Adrenal gland (tissue), 9 donors: ENCODE measurements at regions not wholly inside any gene's neighbourhood (a gene's known extent, or its start where the extent isn't known, plus 50 kb on each side); places are given as distances from the start of the nearest gene placed in this dataset.

ENCODE experiments used
- DNase-seq, 7 donors: peaks; one replicate each; pipeline ENCODE4 v3.0.0-alpha.2; 2019 to 2020
- H3K27ac ChIP-seq, 5 donors: fragments of 200-600 bp; sonication (generic) in 4 of 5; 1 replicate in 3 of 5; 2 replicates in 2 of 5; pipeline versions ENCODE4 v1.5.1 to v1.8.0; 2016 to 2020; ENCODE audit warnings: mild to moderate bottlenecking in 1 of 5
- H3K27me3 ChIP-seq: fragments of 200-600 bp; 2 replicates; pipeline ENCODE4 v1.8.0; 2021
- H3K36me3 ChIP-seq, 2 donors: fragments of 200-600 bp; replicated peaks in 1 of 2; 1 replicate in 1 of 2; 2 replicates in 1 of 2; pipeline versions ENCODE4 v1.5.1 to v1.8.0; 2018 to 2022
- H3K4me1 ChIP-seq, 2 donors: fragments of 200-600 bp; replicated peaks in 1 of 2; 1 replicate in 1 of 2; 2 replicates in 1 of 2; pipeline versions ENCODE4 v1.5.1 to v1.8.0; 2018 to 2021
- H3K4me3 ChIP-seq, 4 donors: fragments of 200-600 bp; sonication (generic) in 3 of 4; one replicate each; pipeline ENCODE4 v1.5.1; 2016 to 2018
- H3K9me3 ChIP-seq, 3 donors: fragments of 200-600 bp; sonication (generic) in 1 of 3; replicated peaks in 1 of 3; 1 replicate in 2 of 3; 2 replicates in 1 of 3; pipeline versions ENCODE4 v1.5.1 to v1.8.0; 2016 to 2021
- POLR2A ChIP-seq, 2 donors: fragments of 450-650 bp; IDR thresholded peaks; one replicate each; pipeline ENCODE4 v1.6.1; 2017; ENCODE audit warnings: antibody characterized with exemption in 2 of 2, mild to moderate bottlenecking in 2 of 2, moderate library complexity in 1 of 2
- WGBS, 4 donors: extraction: QIAGEN DNeasy Blood & Tissue Kit in 2 of 4; methylation state at CpG; one replicate each; pipeline versions ENCODE4 v1.1.5 to v1.1.7; 2013 to 2017; 5-methylcytosine and 5-hydroxymethylcytosine counted together
- intact Hi-C, 2 donors: fragments of 100-400 bp; cut with DNase I; formaldehyde crosslinking; loops; one replicate each; pipeline versions ENCODE4 v1.14.1 to v1.15.0; 2022 to 2023
- TF ChIP-seq, protein P1 (sequence below), 6 experiments: fragments of 450-650 bp in 4 of 6; fragments of 200-600 bp in 2 of 6; sonication (generic) in 1 of 6; IDR thresholded peaks; 1 replicate in 5 of 6; 2 replicates in 1 of 6; pipeline versions ENCODE4 v1.5.1 to v1.8.0; 2016 to 2021; ENCODE audit warnings: antibody characterized with exemption in 6 of 6, mild to moderate bottlenecking in 2 of 6, moderate library complexity in 1 of 6
- donor health status: healthy with polysubstance abuse.
- donor health status: Bipolar disorder and iron deficiency.
- donor health status: DM: yes; HTN: yes; CAD: no.
- donor health status: DM: no; HTN: no; CAD: no.
- donor health status: DM: no; HTN: no; CAD: no.

DNA sequence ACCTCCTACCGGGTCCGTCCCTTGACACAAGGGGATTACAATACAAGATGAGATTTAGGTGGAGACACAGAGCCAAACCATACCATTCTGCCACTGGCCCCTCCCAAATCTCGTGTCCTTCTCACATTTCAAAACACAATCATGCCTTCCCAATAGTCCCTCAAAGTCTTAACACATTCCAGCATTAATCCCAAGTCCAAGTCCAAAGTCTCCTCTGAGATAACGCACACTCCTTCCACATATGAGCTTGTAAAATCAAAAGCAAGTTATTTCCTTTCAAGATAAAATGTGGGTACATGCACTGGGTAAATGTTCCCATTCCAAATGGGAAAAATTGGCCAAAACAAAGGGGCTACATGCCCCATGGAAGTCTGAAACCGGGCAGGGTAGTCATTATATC lies 463.9 kb upstream of the CDH9 start:
- no peaks in the 10 kb centered on the region for H3K36me3 ChIP-seq
- DNase-seq, result no peak
- H3K9me3 ChIP-seq, result no peaks in the 10 kb centered on the region
- 73 to 82% (median 78%) methylated on average over 5 of the region's 5 CpGs for WGBS, 4 donors
- no peak for TF ChIP-seq POLR2A (IDR thresholded peaks at IDR 0.05)
- TF ChIP-seq, protein P1, sequence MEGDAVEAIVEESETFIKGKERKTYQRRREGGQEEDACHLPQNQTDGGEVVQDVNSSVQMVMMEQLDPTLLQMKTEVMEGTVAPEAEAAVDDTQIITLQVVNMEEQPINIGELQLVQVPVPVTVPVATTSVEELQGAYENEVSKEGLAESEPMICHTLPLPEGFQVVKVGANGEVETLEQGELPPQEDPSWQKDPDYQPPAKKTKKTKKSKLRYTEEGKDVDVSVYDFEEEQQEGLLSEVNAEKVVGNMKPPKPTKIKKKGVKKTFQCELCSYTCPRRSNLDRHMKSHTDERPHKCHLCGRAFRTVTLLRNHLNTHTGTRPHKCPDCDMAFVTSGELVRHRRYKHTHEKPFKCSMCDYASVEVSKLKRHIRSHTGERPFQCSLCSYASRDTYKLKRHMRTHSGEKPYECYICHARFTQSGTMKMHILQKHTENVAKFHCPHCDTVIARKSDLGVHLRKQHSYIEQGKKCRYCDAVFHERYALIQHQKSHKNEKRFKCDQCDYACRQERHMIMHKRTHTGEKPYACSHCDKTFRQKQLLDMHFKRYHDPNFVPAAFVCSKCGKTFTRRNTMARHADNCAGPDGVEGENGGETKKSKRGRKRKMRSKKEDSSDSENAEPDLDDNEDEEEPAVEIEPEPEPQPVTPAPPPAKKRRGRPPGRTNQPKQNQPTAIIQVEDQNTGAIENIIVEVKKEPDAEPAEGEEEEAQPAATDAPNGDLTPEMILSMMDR (IDR thresholded peaks at IDR 0.05), result no peak
- H3K27ac ChIP-seq, result no peak overlapping the region
- no peaks in the 10 kb centered on the region for H3K4me1 ChIP-seq
- intact Hi-C loops, result no loop called here
- H3K4me3 ChIP-seq, result no peak overlapping the region
- no peaks in the 10 kb centered on the region for H3K27me3 ChIP-seq

DNA sequence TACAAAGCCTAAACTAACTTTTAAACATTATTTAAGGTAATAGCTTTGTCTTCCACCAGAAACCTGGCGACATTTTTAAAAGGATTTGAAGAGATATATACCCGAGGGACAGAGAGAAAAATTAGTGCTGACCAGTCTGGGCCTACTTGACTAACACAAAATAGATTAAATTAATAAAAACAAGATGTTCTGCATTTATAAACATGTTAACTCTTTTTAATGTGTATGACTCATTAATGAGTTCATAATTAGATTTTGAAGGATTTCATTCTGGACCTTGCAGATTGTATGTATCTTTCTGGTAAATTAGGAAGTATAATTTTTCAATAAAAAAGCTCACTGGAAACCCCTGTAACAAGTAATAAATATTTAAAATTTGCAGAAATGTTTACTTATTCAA lies 459.1 kb upstream of the CDH9 start:
- no peak for DNase-seq
- Histone ChIP-seq H3K4me1 (no peaks in the 10 kb centered on the region), H3K27ac (no peak overlapping the region), H3K4me3 (no peak overlapping the region), H3K27me3 (no peaks in the 10 kb centered on the region), H3K36me3 (no peaks in the 10 kb centered on the region), H3K9me3 (no peaks in the 10 kb centered on the region)
- WGBS, 4 donors, result 72 to 90% (median 74%) methylated on average over 2 of the region's 2 CpGs
- no peak for TF ChIP-seq POLR2A (IDR thresholded peaks at IDR 0.05)
- TF ChIP-seq, protein P1 (IDR thresholded peaks at IDR 0.05), result no peak
- intact Hi-C loops, result no loop called here

DNA sequence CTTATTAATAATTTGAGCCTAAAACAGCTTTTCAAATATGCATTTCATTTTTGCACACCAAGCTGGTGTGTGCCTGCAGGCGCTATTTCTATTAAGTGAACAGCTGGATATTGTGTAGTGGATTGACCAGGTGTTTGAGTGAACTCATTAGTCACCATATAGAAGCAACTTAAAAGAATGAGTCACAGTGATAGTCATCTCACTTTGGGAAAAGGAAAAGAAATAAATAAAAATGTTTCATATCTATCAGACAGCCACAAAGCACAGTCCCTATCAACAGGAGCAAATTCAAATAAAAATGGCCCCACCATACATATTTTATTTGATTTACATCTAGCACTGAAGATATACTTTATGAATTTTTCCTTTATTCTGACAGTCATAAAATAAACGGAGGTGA lies 456.5 kb upstream of the CDH9 start:
- intact Hi-C loops, result no loop called here
- 77 to 91% (median 83%) methylated on average over 2 of the region's 2 CpGs for WGBS, 4 donors
- Histone ChIP-seq H3K27ac (no peak overlapping the region), H3K4me1 (no peaks in the 10 kb centered on the region), H3K27me3 (no peaks in the 10 kb centered on the region), H3K9me3 (no peaks in the 10 kb centered on the region), H3K36me3 (no peaks in the 10 kb centered on the region), H3K4me3 (no peak overlapping the region)
- no peak for DNase-seq
- TF ChIP-seq POLR2A (IDR thresholded peaks at IDR 0.05), result no peak
- TF ChIP-seq, protein P1 (IDR thresholded peaks at IDR 0.05), result no peak

DNA sequence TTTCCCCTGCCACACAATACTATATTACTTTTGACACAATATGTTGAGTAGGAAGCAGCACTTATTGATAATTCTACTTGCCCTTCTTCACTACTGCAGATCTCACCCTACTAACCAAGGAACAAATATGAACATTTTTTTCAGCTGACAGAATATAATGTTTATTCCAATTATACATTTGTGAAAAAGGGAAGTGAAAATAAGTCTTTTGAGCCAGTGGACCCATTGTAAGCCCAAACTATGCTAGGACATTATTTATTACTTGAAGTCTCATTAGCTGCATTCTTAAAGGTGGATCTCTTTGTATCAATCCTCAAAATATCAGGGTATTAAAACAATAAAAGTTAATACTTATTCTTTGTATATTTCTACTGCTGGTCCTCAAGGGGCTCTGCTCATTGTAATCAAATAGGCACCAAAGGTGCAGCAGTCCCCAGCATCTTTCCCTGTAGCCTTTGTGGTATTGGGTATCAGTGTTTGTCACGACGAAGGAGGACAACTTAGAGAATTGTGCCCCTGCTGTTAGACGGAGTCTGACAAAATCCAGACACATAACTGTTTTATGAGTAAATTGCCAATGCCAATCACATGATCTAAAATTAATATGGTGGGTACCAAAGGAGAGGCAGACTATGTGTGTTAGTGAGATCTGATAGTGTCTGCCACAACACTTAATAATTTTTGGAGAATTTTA lies 453.5 kb upstream of the CDH9 start:
- WGBS, 4 donors, result 84 to 88% (median 87%) methylated on average over 3 of the region's 3 CpGs
- TF ChIP-seq, protein P1 (IDR thresholded peaks at IDR 0.05), result no peak
- TF ChIP-seq POLR2A (IDR thresholded peaks at IDR 0.05), result no peak
- Histone ChIP-seq H3K27ac (no peak overlapping the region), H3K36me3 (no peaks in the 10 kb centered on the region), H3K4me1 (no peaks in the 10 kb centered on the region), H3K4me3 (no peak overlapping the region), H3K27me3 (no peaks in the 10 kb centered on the region), H3K9me3 (no peaks in the 10 kb centered on the region)
- DNase-seq, result no peak
- intact Hi-C loops, result no loop called here
